SK-N-SH (cell line): ENCODE measurements at regions not wholly inside any gene's neighbourhood (a gene's known extent, or its start where the extent isn't known, plus 50 kb on each side); places are given as distances from the start of the nearest gene placed in this dataset.

ENCODE experiments used
- CTCF ChIA-PET: fragments of 300-600, 350-600 bp; formaldehyde crosslinking; extraction: SDS; loops from one replicate; lab custom pipeline; 2021; lab: Yijun Ruan, JAX
- POLR2A ChIA-PET: fragments of 350-600 bp; sonication (Branson Sonifier 250); formaldehyde crosslinking; extraction: SDS; loops from one replicate; lab custom pipeline; 2020; ENCODE audit warnings: antibody characterized with exemption, inconsistent platforms; lab: Yijun Ruan, JAX
- DNase-seq: peaks from one replicate; pipeline ENCODE4 v3.0.0; 2012
- H2AFZ ChIP-seq: fragments of 200-600 bp; sonication (generic); 2 replicates; pipeline ENCODE4 v1.8.1; 2016; ENCODE audit warnings: antibody characterized with exemption, mild to moderate bottlenecking, low read depth
- H3F3A ChIP-seq: fragments of 200-600 bp; sonication (generic); replicated peaks from 2 replicates; pipeline ENCODE3; 2016; ENCODE audit warnings: antibody characterized with exemption, mild to moderate bottlenecking; ENCODE audit not compliant: insufficient read depth
- H3K27ac ChIP-seq, 2 experiments: fragments of 200-500 bp in 1 of 2; fragments of 200-600 bp in 1 of 2; sonication (Bioruptor generic) in 1 of 2; sonication (generic), shearing (Covaris generic) in 1 of 2; 2 replicates each; pipeline versions ENCODE4 v1.5.1 to v1.6.1; 2014 to 2016; ENCODE audit warnings: low read depth in 2 of 2, inconsistent platforms in 1 of 2, low read length in 1 of 2, mild to moderate bottlenecking in 1 of 2, mixed read lengths in 1 of 2
- H3K27me3 ChIP-seq: fragments of 200-600 bp; sonication (generic), shearing (Covaris generic); 2 replicates; pipeline ENCODE4 v1.6.1; 2016; ENCODE audit warnings: mixed run types; ENCODE audit not compliant: insufficient read depth
- H3K36me3 ChIP-seq, 2 experiments: fragments of 200-500 bp in 1 of 2; fragments of 200-600 bp in 1 of 2; sonication (Bioruptor generic) in 1 of 2; sonication (generic) in 1 of 2; replicated peaks in 1 of 2; 2 replicates each; pipeline versions ENCODE3 to v1.5.1; 2014 to 2016; ENCODE audit warnings: low read length in 1 of 2, mild to moderate bottlenecking in 1 of 2; ENCODE audit not compliant: insufficient read depth in 2 of 2, control insufficient read depth in 1 of 2
- H3K4me1 ChIP-seq, 2 experiments: fragments of 200-500 bp in 1 of 2; fragments of 200-600 bp in 1 of 2; sonication (Bioruptor generic) in 1 of 2; sonication (generic), shearing (Covaris generic) in 1 of 2; 2 replicates each; pipeline versions ENCODE4 v1.5.1 to v1.6.1; 2014 to 2016; ENCODE audit warnings: low read depth in 1 of 2, low read length in 1 of 2, mixed run types in 1 of 2; ENCODE audit not compliant: insufficient read depth in 2 of 2, control insufficient read depth in 1 of 2
- H3K4me2 ChIP-seq: fragments of 200-600 bp; sonication (generic), shearing (Covaris generic); 2 replicates; pipeline ENCODE4 v1.6.1; 2017; ENCODE audit warnings: mixed run types
- H3K4me3 ChIP-seq, 2 experiments: fragments of 200-500 bp in 1 of 2; fragments of 200-600 bp in 1 of 2; sonication (Bioruptor generic) in 1 of 2; sonication (generic), shearing (Covaris generic) in 1 of 2; 2 replicates each; pipeline versions ENCODE4 v1.5.1 to v1.8.1; 2014 to 2016; ENCODE audit warnings: low read depth in 2 of 2, inconsistent platforms in 1 of 2, low read length in 1 of 2, mild to moderate bottlenecking in 1 of 2, mixed read lengths in 1 of 2, moderate library complexity in 1 of 2
- H3K79me2 ChIP-seq: fragments of 200-600 bp; sonication (generic); 2 replicates; pipeline ENCODE4 v1.8.1; 2017; ENCODE audit warnings: mild to moderate bottlenecking; ENCODE audit not compliant: insufficient read depth
- H3K9ac ChIP-seq: fragments of 200-600 bp; sonication (generic); 2 replicates; pipeline ENCODE4 v1.6.1; 2017; ENCODE audit warnings: mixed run types
- H3K9me2 ChIP-seq: fragments of 200-600 bp; sonication (generic); 2 replicates; pipeline ENCODE4 v1.6.1; 2017; ENCODE audit warnings: mixed run types
- H3K9me3 ChIP-seq: fragments of 200-600 bp; sonication (generic); 2 replicates; pipeline ENCODE4 v1.6.1; 2017; ENCODE audit warnings: mixed run types, mild to moderate bottlenecking, moderate library complexity
- H4K20me1 ChIP-seq: fragments of 200-600 bp; sonication (generic); 2 replicates; pipeline ENCODE4 v1.6.1; 2017; ENCODE audit warnings: mild to moderate bottlenecking, mixed run types; ENCODE audit not compliant: insufficient read depth
- CHD2 ChIP-seq: fragments of 150-350 bp; IDR thresholded peaks from 2 replicates; pipeline ENCODE4 v1.6.1; 2018; ENCODE audit warnings: low read length; ENCODE audit not compliant: partially characterized antibody
- JUND ChIP-seq: IDR thresholded peaks from 2 replicates; pipeline ENCODE4 v1.4.0; 2012
- NFIC ChIP-seq: IDR thresholded peaks from 2 replicates; pipeline ENCODE4 v1.4.0; 2012; ENCODE audit warnings: borderline replicate concordance
- POLR2AphosphoS5 ChIP-seq: IDR thresholded peaks from 2 replicates; pipeline ENCODE4 v1.6.1; 2012; ENCODE audit warnings: low read depth, low read length
- RAD21 ChIP-seq: IDR thresholded peaks from 2 replicates; pipeline ENCODE4 v1.6.1; 2012; ENCODE audit warnings: mild to moderate bottlenecking, low read length
- RCOR1 ChIP-seq: fragments of 150-350 bp; IDR thresholded peaks from 2 replicates; pipeline ENCODE4 v1.6.1; 2017; ENCODE audit warnings: antibody characterized with exemption, low read length
- RFX5 ChIP-seq: IDR thresholded peaks from 2 replicates; pipeline ENCODE4 v1.6.1; 2012; ENCODE audit warnings: mild to moderate bottlenecking, improper control_type of control experiment, low read length
- SIN3A ChIP-seq: IDR thresholded peaks from 2 replicates; pipeline ENCODE4 v1.6.1; 2012; ENCODE audit warnings: low read depth, mild to moderate bottlenecking, low read length, moderate library complexity, borderline replicate concordance
- SMC3 ChIP-seq: IDR thresholded peaks from 2 replicates; pipeline ENCODE4 v1.6.1; 2012; ENCODE audit warnings: low read depth, low read length, improper control_type of control experiment
- TAF1 ChIP-seq: IDR thresholded peaks from 2 replicates; pipeline ENCODE4 v1.6.1; 2012; ENCODE audit warnings: low read depth, mild to moderate bottlenecking, low read length, moderate library complexity, borderline replicate concordance
- TCF12 ChIP-seq: IDR thresholded peaks from 2 replicates; pipeline ENCODE4 v1.4.0; 2012
- TEAD4 ChIP-seq: IDR thresholded peaks from 2 replicates; pipeline ENCODE4 v1.4.0; 2012; ENCODE audit warnings: mild to moderate bottlenecking, borderline replicate concordance; ENCODE audit not compliant: insufficient read depth
- TF ChIP-seq, protein P1 (sequence below): IDR thresholded peaks from 2 replicates; pipeline ENCODE4 v1.6.1; 2012; ENCODE audit warnings: mild to moderate bottlenecking, low read depth, low read length, moderate library complexity
- TF ChIP-seq, protein P2 (sequence below): fragments of 200-600 bp; sonication (generic); IDR thresholded peaks from 2 replicates; pipeline ENCODE4 v1.6.1; 2017; ENCODE audit warnings: antibody characterized with exemption, mild to moderate bottlenecking, moderate library complexity
- TF ChIP-seq, protein P3 (sequence below): fragments of 150-350 bp; IDR thresholded peaks from 2 replicates; pipeline ENCODE4 v1.6.1; 2017; ENCODE audit warnings: antibody characterized with exemption, low read length, low read depth, borderline replicate concordance

DNA sequence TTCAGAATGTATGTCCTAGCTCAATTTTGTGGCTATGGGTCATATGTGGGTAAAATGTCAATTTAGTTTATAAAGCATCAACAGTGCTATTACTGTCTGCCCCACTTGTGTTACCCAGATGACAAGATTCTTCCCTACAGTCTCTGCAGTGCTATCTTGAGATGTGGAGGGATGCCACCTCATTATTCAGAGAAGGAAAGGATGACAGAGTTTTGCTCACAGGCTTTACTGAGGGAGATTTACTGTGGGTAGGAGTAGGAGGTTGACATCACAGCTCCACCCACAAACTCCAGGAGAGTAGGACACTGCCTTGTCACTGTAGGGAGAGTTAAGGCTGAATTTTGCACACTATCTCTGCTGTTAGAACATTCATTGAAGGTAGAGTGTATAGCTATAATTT, 359.3 kb downstream of the HTR1A start (continued):
- TF ChIP-seq, protein P1, sequence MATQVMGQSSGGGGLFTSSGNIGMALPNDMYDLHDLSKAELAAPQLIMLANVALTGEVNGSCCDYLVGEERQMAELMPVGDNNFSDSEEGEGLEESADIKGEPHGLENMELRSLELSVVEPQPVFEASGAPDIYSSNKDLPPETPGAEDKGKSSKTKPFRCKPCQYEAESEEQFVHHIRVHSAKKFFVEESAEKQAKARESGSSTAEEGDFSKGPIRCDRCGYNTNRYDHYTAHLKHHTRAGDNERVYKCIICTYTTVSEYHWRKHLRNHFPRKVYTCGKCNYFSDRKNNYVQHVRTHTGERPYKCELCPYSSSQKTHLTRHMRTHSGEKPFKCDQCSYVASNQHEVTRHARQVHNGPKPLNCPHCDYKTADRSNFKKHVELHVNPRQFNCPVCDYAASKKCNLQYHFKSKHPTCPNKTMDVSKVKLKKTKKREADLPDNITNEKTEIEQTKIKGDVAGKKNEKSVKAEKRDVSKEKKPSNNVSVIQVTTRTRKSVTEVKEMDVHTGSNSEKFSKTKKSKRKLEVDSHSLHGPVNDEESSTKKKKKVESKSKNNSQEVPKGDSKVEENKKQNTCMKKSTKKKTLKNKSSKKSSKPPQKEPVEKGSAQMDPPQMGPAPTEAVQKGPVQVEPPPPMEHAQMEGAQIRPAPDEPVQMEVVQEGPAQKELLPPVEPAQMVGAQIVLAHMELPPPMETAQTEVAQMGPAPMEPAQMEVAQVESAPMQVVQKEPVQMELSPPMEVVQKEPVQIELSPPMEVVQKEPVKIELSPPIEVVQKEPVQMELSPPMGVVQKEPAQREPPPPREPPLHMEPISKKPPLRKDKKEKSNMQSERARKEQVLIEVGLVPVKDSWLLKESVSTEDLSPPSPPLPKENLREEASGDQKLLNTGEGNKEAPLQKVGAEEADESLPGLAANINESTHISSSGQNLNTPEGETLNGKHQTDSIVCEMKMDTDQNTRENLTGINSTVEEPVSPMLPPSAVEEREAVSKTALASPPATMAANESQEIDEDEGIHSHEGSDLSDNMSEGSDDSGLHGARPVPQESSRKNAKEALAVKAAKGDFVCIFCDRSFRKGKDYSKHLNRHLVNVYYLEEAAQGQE, result no peak
- TF ChIP-seq, protein P2, sequence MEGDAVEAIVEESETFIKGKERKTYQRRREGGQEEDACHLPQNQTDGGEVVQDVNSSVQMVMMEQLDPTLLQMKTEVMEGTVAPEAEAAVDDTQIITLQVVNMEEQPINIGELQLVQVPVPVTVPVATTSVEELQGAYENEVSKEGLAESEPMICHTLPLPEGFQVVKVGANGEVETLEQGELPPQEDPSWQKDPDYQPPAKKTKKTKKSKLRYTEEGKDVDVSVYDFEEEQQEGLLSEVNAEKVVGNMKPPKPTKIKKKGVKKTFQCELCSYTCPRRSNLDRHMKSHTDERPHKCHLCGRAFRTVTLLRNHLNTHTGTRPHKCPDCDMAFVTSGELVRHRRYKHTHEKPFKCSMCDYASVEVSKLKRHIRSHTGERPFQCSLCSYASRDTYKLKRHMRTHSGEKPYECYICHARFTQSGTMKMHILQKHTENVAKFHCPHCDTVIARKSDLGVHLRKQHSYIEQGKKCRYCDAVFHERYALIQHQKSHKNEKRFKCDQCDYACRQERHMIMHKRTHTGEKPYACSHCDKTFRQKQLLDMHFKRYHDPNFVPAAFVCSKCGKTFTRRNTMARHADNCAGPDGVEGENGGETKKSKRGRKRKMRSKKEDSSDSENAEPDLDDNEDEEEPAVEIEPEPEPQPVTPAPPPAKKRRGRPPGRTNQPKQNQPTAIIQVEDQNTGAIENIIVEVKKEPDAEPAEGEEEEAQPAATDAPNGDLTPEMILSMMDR, result no peak
- no peak for TF ChIP-seq POLR2AphosphoS5

DNA sequence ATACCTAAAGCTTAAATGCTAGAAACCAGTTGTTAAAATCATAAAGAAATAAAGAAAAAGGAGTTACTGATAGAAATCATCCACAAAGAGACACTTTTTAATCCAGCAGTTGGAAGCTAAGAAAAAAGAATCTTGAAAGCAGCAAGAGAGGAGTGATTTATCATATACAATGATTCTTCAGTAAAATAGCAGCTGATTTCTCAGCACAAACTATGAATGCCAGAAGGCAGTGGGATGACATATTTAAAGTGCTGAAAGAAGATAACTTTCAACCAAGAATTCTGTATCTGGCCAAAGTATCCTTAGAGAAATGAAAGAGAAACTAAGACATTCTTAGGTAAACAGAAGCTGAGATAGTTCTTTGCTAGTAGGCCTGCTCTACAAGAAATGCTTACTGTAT, 366.0 kb downstream of the HTR1A start:
- CTCF ChIA-PET, result no interaction called here

More for the DNA sequence above, 366.0 kb downstream of the HTR1A start:
- no peak for TF ChIP-seq CHD2
- TF ChIP-seq TAF1, result no peak
- TF ChIP-seq SMC3, result no peak
- TF ChIP-seq RAD21, result no peak
- TF ChIP-seq NFIC, result no peak
- no peak for TF ChIP-seq RCOR1
- TF ChIP-seq, protein P2, result no peak
- no peak for TF ChIP-seq TCF12
- TF ChIP-seq SIN3A, result no peak
- no peak for TF ChIP-seq TEAD4
- TF ChIP-seq JUND, result no peak
- no peak for TF ChIP-seq RFX5
- TF ChIP-seq, protein P3, sequence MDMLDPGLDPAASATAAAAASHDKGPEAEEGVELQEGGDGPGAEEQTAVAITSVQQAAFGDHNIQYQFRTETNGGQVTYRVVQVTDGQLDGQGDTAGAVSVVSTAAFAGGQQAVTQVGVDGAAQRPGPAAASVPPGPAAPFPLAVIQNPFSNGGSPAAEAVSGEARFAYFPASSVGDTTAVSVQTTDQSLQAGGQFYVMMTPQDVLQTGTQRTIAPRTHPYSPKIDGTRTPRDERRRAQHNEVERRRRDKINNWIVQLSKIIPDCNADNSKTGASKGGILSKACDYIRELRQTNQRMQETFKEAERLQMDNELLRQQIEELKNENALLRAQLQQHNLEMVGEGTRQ, result no peak
- TF ChIP-seq POLR2AphosphoS5, result no peak
- no peaks in the 10 kb centered on the region for H3K79me2 ChIP-seq
- DNase-seq, result no peak
- H2AFZ ChIP-seq, result no peak overlapping the region
- H3K36me3 ChIP-seq, result no peaks in the 10 kb centered on the region
- no peaks in the 10 kb centered on the region for H3F3A ChIP-seq
- H3K4me1 ChIP-seq, result no peaks in the 10 kb centered on the region
- 0 out of 2 replicates have a peak, but pooled peaks cover 3% of the 10 kb centered on the region for H3K9me3 ChIP-seq
- H3K9ac ChIP-seq, result no peak overlapping the region
- H3K4me2 ChIP-seq, result no peak overlapping the region
- H3K27me3 ChIP-seq, result no peaks in the 10 kb centered on the region
- H4K20me1 ChIP-seq, result no peaks in the 10 kb centered on the region
- no peak overlapping the region for H3K27ac ChIP-seq
- POLR2A ChIA-PET, result no interaction called here
- no peaks in the 10 kb centered on the region for H3K9me2 ChIP-seq
- H3K4me3 ChIP-seq, result no peak overlapping the region
